HFF-Myc (cell line): ENCODE measurements at regions not wholly inside any gene's neighbourhood (a gene's known extent, or its start where the extent isn't known, plus 50 kb on each side); places are given as distances from the start of the nearest gene placed in this dataset.

Experiments used
- DNase-seq: peaks from one replicate; pipeline ENCODE4 v3.0.0-alpha.2; 2011; ENCODE audit warnings: low read depth; ENCODE audit errors: extremely low read depth
- H3K4me3 ChIP-seq: replicated peaks from 2 replicates; pipeline ENCODE4 v1.5.1; 2011; ENCODE audit warnings: low read depth, mild to moderate bottlenecking, control low read depth, low read length
- TF ChIP-seq, protein P1 (sequence below): IDR thresholded peaks from 2 replicates; pipeline ENCODE4 v1.5.1; 2012; ENCODE audit warnings: mild to moderate bottlenecking, low read depth, low read length, control low read depth; ENCODE audit errors: missing control alignments

DNA sequence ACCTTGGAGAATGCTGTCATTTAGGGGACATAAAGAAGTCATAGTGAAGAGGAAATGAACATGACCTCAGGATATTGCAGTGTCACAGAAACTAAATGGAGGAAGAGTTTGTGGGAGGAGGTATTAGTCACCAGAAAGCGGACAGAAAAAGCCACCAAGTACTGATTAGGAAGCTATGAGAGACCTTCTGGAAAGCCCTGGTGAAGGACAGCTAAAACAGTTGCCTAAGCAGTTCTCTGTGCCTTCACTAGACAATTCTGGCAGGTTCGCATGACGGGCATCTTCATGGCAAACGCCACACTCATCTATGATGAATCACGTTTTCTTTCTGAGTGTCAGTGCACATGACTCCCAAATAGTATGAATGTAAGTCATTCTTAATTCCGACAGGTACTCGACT lies 325.8 kb downstream of the C11orf87 start:
- DNase-seq: no peak
- TF ChIP-seq, protein P1, sequence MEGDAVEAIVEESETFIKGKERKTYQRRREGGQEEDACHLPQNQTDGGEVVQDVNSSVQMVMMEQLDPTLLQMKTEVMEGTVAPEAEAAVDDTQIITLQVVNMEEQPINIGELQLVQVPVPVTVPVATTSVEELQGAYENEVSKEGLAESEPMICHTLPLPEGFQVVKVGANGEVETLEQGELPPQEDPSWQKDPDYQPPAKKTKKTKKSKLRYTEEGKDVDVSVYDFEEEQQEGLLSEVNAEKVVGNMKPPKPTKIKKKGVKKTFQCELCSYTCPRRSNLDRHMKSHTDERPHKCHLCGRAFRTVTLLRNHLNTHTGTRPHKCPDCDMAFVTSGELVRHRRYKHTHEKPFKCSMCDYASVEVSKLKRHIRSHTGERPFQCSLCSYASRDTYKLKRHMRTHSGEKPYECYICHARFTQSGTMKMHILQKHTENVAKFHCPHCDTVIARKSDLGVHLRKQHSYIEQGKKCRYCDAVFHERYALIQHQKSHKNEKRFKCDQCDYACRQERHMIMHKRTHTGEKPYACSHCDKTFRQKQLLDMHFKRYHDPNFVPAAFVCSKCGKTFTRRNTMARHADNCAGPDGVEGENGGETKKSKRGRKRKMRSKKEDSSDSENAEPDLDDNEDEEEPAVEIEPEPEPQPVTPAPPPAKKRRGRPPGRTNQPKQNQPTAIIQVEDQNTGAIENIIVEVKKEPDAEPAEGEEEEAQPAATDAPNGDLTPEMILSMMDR: no peak
- no peak overlapping the region for H3K4me3 ChIP-seq

DNA sequence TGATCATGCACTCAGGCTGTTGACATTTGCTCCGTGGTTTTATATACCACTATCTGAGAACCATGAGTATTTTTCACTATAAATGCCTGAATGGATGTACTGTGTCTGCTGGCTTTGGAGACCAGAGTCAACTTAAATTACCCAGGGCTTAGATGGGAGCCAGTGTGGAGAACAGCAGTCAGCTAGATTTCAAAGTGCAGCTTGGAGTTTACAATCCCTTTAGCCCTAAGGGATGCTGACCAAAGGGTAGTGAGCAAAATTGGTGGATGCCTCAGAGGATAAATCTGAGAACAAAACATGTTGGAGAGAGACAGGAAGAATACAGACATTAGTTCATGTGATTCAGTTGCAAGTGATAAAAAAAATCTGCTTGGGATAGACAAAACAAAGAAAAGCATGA lies 327.5 kb downstream of the C11orf87 start:
- DNase-seq: no peak
- TF ChIP-seq, protein P1: no peak
- no peak overlapping the region for H3K4me3 ChIP-seq

DNA sequence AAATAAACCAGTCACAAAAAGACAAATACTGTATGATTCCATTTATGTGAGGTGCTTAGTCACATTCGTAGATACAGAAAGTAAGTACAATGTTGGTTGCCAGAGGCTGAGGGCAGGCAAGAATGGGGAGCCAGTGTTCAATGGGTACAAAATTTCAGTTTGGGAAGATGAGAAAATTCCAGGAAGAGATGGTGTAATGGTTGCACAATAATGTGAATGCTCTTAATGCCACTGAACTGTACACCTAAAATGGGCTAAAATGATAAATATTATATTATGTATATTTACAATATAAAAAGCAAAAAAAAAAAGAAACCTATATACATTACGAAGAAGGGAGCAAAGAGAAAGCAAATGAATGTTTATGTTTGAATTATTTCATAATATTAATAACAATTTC lies 329.0 kb downstream of the C11orf87 start:
- H3K4me3 ChIP-seq: no peak overlapping the region
- TF ChIP-seq, protein P1: no peak
- no peak for DNase-seq

DNA sequence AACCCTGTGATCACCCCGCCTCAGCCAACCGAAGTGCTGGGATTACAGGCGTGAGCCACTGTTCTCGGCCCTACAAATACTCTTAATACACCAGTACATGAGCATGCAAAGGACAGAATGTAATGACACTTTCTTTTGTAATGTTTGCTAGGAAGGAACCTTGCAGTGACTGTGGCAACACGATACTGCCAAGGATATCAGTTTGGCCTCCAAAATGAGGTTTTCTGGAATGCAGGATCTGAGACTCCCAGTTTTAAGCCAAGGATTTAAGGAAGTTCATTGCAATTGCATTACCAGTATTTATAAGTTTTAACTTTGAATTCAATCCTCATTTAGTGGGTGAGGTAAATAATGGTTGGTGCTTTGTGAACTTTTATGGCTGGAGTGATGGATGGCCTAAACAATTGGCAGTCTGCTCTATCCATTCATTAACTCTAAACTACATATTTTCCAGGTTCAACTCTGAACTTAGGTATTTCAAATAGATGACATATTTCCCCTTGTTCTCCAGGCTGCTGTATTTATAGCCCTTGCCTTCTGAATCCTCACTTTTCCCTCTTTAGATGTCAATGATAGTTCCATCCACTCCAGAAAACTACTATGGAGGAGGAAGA lies 330.3 kb downstream of the C11orf87 start:
- TF ChIP-seq, protein P1: no peak
- no peak overlapping the region for H3K4me3 ChIP-seq
- no peak for DNase-seq

DNA sequence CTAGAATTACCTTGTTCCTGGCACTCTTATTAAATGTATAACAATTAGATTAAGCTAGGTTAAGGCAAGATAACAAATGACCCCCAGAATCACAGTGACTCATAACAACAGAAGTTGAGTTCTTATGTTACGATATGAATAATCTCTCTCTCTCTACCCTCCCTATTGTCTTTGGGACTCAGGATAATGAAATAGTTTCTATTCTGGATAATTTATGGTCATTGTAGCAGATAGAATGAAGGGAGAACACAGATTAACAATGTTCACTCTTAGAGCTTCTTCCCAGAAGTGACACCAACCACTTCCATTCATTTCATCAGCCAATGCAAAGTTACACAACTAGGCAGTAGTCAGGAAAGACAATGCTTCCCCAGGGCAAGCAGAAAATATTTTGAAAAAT lies 334.5 kb downstream of the C11orf87 start:
- no peak overlapping the region for H3K4me3 ChIP-seq
- DNase-seq: no peak
- TF ChIP-seq, protein P1: no peak

DNA sequence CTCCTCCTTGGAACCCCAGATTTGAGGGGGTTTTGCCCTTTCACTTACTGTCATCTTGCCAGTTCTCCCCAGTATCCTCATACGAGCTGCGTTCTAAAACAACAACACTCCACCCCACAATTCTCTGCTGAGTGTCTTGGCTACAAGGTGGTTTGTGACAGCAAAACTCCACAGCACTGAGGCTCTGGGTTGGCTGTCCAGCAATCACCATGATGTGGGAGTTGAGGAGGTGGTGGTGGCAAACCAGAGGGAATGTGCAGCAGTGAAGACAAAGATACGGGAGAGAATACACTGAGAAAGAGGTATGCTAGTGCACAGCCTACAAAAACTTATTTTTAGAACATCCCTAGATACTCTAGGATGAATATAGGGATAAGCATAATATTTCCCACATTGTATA lies 335.0 kb downstream of the C11orf87 start:
- no peak for DNase-seq
- no peak overlapping the region for H3K4me3 ChIP-seq
- TF ChIP-seq, protein P1: no peak

DNA sequence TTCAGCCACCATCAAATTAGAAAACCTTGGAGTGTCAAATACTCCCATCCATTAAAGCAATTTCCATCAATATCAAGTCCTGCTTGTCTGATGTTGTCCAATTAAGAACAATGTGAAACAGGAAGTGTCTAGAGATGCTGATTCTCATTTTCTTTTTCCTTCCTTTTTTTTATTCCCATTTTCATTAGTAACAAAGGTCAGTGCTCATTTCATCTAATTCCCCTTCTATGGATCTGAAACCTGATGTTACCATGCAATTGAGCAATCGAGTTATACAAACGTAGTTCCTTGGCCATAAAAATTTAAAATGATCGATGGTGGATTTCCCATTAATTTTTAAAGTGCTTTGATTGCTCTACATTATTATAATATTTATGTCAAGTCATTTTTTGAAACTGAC lies 330.6 kb upstream of the ZC3H12C start:
- no peak overlapping the region for H3K4me3 ChIP-seq
- DNase-seq: no peak
- TF ChIP-seq, protein P1: no peak
